GM19035 (cell line): ENCODE measurements at regions not wholly inside any gene's neighbourhood (a gene's known extent, or its start where the extent isn't known, plus 50 kb on each side); places are given as distances from the start of the nearest gene placed in this dataset.

ENCODE experiments used
- ATAC-seq: cut with Tn5 transposase; IDR thresholded peaks from one replicate; pipeline ENCODE4 v1.9.1; 2021; ENCODE audit not compliant: unreplicated experiment

DNA sequence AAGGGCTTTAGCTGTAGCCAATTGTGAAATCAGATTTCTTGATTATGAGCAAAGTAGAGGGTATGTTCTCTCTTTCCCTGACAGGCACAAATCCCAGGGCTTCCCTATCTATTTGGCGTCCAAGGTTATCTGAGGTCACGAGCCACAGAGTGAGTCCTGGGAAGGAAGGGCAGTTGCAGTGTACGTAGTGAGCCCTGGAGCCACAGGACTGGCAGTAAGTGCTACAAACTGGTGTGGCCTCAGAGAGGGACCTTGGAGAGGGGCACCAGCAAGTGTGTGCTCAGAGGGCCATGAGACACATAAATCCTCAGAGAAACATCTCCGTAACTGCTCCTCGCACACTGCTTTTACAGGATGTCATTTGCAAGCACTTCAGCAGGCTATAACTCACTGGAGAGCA, 115.5 kb upstream of the SH3BP4 start:
- ATAC-seq = no peak

DNA sequence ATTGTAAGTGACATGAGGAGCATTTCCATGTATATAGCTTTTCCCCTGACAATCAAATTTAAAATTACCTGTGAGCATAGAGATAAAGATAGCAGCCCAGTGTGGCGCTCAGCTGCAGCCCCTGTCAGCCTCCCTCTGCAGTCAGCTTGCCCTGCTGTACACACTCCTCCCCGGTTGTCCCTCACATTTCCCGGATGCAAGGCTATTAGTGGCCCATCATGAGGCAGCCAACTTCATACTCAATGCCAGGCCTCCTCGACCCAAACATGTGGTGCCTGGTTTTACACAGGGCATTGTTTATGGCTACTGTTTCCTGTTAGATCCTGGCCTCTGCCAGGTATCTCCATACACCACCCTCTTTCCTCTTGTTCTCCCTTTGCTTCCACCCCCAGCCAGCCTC, 116.1 kb upstream of the SH3BP4 start:
- no peak for ATAC-seq

DNA sequence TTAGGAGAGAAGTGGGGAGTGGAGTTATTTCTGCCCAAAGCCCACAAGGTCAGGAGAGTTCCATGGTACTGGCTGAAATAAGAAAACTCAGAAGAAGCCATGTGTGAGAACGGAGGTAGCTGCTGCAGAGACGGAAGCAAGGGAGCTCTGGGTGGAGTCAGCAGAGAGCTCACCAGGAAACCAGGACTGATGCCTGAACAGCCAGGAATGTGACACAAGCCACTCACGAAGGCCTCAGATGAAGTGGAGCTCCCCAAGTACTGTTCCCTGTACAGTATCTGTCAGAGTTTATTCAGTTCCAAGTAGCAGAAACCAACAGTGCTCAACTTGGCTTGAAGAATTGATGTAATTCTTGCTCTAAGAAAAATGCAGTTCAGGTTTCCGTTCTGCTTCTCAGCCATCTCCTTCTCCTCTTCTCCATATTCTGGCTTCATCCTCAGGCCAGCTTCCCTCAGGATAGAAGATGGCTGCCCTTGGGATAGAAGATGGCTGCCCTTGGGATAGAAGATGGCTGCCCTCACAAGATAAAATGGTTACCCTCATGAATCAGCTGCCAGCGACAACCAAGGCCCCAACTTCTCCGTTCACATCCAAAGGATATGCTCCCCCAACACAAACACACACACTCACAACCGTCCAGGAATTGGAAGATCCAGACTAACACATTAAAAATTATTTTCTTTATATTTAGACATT, 117.4 kb upstream of the SH3BP4 start:
- no peak for ATAC-seq

DNA sequence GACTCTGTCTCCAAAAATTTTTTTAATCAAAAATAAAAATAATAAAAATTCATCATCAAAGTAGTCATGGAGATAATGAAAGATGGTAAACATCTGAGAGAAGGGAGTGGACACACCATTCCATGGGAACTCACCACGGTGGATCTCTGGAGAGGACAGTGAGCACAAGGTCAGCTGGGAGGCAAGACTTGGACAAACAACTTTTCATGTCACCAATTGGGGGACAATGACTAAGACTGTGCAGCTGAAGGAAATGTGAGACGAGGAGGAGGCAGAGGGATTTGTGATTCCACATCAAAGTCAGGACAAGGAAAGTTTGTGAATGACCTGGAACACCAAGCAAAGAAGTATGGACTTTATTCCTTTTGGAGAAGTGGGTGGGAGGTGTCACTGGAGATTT, 121.0 kb upstream of the SH3BP4 start:
- ATAC-seq = no peak

DNA sequence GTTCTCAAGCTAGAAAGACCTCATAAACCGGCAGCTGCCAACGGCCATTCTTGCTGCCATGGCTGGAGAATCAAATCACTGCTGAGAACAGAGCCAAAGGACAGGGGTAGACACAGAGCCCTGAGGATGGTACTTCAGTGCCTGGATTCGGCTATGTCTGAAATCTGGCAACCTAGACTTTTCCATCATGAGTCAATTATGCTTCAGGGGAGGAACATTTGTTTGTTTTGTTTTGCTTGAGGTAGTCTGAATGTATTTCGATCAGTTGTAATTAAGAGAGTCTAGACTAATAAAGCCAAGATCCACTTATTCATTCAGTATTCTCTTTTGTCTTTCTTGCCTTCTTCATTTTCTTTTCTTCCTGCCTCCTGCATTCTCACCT, 122.8 kb upstream of the SH3BP4 start:
- no peak for ATAC-seq

DNA sequence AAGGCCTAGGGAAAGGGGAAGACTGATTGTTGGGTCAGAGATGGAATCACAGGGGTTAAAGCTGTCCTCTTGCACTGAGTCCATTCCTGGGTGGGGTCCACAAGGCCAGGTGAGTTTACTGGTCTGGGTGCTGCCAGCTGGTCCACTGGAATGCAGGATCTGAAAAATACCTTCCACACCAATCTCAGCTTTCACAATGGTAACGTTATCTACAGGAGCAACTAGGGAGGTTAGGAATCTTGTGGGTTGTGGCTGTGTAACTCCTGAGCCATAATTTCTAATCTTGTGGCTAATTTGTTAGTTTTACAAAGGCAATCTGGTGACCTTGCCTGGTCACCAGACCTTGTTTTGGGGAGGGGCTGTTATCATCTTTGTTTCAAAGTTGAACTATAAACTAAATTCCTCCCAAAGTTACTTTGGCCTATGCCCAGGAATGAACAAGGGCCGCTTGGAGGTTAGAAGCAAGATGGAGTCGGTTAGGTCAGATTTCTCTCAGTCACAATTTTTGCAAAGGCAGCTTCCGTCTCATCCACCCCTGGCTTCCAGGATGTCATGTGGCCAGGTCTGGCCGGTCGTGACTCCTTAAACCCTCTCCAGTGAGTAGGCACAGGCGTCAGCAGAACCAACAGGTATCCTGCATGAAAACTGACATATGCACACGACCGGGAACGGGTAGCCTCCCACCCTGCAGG, 123.3 kb upstream of the SH3BP4 start:
- ATAC-seq = no peak

DNA sequence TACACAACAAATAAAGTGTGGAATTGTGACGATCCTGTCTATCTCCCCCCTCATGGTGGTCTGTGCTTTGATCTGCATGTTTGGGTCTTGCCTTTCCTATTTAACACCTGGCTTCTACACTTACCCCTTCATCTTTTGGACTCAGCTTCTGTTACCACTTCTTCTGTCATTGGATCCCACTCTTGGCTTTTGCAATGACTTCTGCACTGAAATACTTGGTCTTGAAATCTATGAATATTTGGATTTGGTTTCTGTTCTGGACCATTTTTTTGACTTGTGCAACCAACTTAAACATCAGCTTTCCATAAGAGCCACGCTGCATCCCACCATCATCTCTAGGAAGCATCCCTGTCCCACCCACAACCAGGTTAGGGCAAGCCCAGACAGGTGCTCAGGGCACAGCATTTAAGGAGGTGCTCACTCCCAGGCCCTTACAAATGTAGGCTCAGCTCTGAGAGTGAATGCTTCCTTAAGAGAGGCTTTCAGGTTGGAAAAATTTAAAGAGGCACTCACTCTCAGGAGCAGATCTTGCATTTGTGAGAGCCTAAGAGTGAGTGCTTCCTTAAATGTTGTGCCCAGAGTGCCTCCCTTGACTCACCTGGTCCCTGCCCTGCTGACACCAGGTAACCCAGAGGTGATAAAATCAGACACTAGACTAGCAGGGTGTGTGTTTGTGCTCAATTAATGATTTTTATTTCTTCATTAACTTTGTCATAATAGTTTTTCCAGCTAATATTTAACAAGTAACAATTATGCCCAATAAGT, 124.5 kb upstream of the SH3BP4 start:
- ATAC-seq = no peak

DNA sequence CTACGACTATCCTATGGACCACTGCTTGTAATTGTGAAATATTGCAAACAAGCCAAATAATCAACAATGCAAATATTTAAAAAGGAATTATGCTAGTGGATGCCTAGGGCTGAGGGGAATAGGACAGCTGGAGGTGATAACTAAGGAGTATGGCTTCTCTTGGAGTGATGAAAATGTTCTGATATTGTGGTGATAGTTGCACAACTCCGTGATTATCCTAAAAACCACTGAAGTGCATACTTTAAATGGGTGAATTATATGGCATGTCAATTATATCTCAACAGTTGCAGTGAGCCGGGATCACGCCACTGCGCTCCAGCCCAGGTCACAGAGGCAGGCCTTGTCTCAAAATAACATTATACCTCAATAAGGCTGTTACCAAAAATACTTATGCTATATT, 125.1 kb upstream of the SH3BP4 start:
- no peak for ATAC-seq

DNA sequence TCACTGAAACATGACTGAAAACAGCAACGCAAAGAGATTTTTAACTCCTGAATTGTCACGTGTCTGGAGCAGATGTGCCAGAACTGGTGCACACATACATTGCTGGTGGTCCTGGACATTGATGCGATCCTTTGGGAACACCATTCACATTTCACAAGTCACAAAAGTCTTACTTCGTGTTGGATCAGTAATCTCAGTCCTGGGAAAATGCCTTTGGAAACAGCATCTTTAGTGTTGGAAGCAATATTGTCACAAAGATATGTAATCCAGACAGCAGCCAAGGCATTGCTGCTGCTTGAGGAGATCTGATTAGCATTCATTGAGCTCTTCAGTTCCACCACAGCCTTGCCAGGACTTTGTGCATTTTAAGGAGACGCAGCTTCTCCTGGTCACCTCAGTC, 126.2 kb upstream of the SH3BP4 start:
- ATAC-seq = no peak

DNA sequence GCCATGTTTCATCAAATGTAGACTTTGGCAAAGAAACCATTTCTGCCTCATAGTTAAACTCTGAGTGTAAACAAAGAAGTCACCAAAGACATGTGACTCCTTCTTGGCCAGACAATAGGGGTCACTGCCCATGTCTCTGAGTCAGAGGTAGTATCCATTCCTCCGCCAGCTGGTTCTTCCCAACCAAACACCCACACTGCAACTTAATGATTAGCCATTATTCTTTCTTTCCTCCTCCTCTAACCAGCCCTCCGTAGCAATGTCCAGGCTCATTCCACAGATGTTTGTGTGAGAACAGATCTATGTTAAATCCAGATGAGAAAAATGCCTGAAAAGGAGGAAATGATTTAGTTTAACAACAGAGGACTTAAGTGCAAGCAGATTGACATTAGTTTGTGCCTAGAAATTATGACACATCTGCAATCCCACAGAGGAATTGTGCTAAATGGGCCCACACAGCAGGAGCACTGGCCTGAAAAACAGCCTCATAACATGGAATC, 127.9 kb upstream of the SH3BP4 start:
- ATAC-seq = no peak

DNA sequence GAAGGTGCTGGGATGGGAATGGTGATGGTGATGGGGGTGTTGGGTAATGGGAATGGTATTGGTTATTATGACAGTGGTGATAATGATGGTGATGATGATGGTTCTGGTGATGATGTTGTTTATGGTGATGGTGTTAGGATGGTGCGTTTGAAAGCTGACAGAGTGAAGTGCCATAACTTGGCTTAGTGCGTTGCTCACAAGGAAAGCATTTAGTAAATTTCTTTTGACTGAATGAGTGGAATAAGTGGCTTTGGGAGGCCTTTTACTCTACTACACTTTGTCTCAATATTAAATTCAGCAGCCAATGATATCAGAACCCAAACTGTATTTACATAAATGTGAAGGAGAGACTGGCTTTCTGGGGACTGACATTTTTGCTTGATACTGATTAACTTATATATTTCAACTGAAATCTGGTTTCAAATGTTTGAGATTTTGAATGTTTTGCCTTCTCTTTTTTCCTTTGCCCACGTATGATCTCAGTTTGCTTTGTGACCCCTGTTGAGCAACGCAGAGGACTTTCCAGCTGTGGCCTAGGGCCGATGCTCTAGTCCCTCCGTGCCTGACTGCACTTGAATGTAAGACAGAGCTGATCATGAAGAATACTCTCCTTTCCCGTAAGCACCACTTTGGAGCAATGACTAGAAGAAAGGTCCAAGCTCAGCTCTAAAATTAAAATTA, 128.5 kb upstream of the SH3BP4 start:
- ATAC-seq = no peak

DNA sequence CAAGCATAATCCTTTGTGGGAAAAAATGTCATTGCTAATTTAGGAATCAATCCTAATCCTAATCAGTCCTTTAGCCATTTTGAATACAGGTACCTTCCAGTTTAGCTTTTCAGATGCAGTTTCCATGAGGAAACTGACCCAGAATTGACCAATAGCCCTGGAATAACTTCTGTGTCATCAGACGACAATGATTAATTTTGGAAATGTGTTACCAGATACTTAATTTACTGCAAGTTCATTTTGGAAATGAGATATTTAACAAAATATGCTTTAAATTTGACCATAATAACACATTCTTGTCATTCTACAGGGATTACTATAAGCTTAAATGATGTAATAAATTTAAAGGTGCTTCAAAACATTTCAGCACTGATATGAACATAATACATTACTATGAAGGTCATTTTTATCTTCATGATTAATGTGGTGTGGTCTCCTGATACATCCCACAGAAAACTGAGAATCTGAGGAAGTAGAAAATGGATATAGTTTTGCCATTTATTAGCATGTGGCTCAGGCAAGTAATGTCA, 129.8 kb upstream of the SH3BP4 start:
- no peak for ATAC-seq

DNA sequence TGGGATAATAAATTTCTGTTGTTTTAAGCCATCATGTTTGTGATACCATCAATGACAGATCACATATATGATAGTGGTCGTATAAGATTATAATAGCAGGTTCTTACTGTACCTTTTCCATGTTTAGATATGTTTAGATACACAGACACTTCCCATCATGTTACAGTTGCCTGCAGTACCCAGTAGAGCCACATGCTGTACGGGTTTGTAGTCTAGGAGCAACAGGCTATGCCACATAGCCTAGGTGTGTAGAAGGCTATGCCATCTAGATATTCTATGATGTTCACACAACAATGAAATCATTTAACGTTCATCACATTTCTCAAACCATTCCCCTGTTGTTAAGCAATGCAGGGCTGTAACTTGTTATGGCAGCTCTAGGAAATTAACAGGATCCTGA, 132.9 kb upstream of the SH3BP4 start:
- ATAC-seq = no peak

DNA sequence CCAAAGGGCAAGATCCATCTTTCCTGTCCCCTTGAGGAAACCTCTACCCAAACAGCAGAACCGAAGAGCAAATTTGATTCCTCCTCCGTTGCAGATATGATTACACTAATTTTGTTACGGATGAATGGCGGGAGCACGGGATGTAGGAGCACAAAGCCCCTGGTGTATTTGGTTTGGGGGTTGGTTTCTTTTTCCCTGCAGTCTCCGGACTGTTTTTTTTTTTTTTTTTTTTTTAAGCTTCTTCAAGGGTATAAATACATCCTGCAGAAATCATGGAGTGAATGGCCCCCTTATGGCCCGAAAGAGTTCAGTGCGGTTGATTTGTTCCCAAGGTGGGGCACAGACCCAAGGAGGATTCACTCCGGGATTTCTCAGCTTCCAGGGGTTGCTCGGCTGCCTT, 135.3 kb upstream of the SH3BP4 start:
- no peak for ATAC-seq

DNA sequence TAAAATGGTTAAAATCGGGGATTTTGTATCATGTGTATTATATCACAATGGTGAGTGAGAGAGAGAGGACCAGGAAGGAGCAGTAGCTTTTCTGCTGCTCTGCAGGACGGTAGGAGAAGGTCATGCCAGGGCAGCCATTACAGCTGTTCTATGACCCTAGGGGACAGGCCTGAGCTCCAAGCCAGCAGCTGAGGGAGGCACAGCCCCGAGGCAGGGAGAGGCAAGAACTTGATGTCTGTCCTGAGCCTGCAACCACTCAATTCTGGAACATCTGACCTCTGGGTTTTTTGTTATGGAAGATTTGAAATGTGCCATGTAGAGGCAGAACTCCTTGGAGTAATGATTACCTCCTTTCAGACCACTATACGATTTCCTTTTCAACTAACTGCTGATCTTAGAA, 135.8 kb upstream of the SH3BP4 start:
- ATAC-seq = no peak

DNA sequence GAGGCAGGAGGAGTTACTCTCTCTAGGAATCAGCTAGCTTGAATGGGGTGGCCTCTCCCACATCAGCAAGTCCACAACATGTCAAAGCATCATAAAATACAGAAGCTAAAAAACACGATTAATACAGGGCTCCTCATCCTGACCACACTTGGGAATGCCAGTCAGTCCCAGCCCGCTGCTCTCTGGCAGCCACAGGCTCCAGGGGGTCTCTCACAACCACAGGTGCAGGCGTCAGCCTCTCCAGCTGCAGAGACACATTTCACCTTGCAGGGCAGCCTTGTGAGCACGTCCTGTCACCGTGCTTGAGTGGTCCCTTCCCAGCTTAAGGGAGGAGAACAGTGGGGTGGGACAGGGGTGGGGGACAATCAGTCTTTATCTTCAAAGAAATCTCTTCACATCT, 137.4 kb upstream of the SH3BP4 start:
- ATAC-seq = no peak

DNA sequence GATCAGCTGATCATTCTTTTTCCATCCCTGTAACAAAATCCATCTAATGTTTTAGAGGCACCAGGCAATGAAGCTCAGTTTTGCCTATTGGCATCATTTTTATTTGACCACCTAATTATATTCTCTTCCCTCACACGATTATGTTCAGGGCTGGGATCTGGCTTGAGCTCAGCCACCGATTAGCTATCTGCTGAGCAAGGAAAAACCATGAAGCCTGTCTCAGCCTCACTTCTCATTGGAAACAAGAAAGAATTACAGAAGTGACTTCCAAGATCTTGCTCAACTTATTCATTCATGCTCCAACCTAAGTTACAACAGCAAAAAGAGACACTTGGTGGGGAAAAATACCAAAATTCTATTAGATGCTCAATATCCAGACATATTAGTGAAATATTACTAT, 139.0 kb upstream of the SH3BP4 start:
- ATAC-seq = no peak

DNA sequence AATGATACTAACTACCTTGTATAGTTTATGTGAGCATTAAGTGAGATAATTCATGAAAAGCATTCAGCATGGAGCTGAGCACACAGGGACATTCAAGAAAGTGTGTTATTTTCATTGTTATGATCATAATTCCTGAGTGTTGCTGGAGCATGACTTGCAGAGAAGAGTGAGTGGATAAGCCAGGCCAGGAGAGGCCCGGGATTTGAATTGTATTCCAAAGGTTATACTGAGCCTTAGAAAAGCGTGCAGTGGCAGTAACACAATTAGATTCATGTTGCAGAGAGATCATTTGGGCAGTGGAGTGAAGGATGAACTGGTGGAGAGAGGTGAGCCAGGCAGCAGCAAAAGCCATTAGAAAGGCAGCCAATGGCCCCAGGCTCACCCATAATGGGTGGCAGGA, 142.9 kb upstream of the SH3BP4 start:
- no peak for ATAC-seq

DNA sequence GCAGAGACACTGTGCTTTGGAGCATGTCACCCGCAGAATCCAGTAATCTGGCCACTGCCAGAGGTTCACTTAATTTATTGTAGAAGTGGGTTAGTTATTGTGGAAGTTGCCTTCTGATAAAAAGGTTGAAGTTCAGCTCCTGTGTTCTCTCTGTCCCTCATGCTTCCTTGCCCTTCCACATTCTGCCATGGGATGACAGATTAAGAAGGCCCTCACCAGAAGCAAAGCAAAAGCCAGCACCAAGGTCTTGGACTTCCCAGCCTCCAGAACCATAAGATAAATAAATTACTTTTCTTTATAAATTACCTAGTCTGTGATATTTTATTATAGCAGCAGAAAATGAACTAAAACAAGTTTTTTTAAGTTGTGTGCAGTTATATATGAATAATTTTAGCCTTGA, 145.0 kb upstream of the SH3BP4 start:
- no peak for ATAC-seq

DNA sequence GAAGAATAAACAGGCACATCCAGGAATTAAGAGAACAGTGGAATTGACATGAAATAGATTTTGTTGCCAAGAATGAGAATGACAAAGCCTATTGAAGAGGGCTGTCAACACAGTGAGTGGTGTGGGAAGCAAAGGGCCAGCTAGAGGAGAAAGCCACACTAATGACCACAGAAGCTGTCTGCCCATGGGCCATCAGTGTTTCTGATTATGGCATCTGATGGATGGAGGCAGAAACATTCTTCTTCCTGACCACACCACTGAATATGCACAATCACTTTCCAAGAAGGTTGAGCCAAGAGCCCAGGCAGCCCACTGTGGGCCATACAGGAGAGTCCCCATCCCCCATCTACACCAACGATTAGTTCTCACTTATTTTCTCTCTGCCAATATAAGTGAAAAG, 146.0 kb upstream of the SH3BP4 start:
- no peak for ATAC-seq

DNA sequence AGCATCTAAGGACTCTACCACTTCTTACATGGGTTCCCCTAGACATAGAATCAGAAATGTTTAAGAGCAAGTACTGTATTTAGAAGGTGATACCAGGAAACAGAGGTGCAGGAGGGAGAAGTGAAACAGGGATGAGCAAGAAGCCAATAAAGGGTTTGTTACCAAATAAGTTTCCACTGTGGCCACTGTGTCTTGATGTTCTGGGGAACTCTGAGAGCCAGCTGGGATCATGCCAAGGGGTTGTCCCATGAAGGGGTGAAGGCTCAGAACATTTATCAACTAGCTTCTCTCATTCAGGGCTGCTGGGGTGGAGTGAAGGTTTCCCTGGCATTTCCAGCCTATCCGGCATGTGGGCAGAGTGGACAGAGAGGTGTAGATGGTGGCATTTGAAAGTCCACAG, 147.1 kb upstream of the SH3BP4 start:
- no peak for ATAC-seq
